HCEC 1CT (cell line): ENCODE measurements at regions not wholly inside any gene's neighbourhood (a gene's known extent, or its start where the extent isn't known, plus 50 kb on each side); places are given as distances from the start of the nearest gene placed in this dataset.

Experiments
- DNase-seq: peaks from one replicate; pipeline ENCODE4 v3.0.0-alpha.2; 2017

- no peak for DNase-seq
Observed at GRCh38 chr11:27604416-27604815, 95.8 kb downstream of the BDNF start.

- DNase-seq, result no peak
Observed at GRCh38 chr11:27603376-27603990, 96.8 kb downstream of the BDNF start.

GRCh38 chr11:27600656-27601055 lies 94.1 kb upstream of the LIN7C start:
- DNase-seq, result no peak

- no peak for DNase-seq
Observed at GRCh38 chr11:27599217-27599616, 92.6 kb upstream of the LIN7C start.

- DNase-seq, result no peak
Observed at GRCh38 chr11:27596802-27597201, 90.2 kb upstream of the LIN7C start.

- no peak for DNase-seq
Observed at GRCh38 chr11:27596388-27596787, 89.8 kb upstream of the LIN7C start.

DNA sequence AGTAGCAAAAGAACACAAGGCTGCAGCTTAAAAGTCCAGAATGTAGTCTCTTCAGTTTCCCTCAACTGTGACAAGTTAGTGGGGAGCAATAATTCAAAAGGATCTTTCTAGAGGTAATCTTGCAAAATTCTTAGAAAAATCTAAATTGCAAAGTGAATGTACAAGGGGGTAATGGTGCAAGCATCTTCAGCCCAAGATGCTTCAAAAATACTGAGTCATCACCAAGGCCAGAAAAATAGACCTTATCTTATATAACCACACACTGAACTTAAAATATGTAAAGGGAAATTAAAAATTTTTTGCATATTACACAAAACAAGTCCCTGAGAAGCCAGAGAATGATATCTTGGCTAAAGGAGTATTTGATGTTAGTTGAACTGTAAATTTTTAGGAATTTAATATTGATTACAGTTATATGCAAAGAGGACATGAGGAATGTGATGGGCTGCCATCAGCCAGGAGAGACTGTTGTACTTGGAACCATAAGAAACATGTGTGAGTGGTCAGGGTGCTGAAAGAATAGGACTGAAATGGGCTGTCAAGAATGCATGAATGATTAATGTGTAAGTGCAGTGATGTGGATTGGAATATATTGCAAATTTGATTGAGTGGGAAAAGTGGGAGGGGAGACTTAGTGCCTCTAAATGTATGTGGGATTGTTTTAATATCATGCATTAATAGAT lies 85.7 kb upstream of the LIN7C start:
- no peak for DNase-seq

DNA sequence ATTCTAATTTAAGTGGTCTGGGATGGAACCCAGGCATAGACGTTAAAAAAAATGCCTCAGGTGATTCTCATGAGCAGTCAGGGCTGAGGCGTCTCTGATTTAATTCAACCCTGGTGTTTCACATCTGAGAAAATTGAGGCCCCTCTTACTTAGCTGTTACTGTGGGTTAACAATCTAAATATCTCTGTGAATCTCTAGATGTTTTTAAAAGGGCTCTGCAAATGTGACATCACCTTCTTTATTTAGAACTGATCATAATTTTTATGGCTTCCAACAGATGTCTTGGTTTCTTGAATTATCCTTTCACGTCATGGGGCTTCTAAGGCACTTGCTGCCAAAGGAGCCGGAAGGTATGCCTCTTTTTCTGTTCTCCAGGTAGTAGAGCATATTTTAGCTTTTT lies 76.1 kb upstream of the LIN7C start:
- DNase-seq, result no peak

- no peak for DNase-seq
Observed at GRCh38 chr11:27574342-27574741, 67.8 kb upstream of the LIN7C start.

DNA sequence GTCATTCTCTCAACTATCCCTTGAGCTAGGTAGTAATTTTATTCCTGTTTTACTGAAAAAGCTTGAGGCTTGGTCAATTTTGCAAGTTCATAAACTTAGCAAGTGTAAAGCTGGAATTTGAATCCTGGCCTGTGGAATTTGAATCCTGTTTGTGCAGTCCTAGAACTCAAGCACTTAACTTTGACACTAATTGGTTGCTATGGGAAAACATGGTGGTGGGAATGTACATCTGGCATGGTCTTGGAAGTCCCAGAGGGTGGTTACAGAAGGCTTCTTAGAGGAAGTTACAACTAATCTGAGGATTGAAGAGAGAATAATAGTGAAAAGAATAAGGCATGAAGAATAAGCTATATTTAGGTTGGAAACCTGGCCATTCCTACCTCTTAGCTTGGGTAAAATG lies 66.5 kb upstream of the LIN7C start:
- no peak for DNase-seq

- DNase-seq, result no peak
Observed at GRCh38 chr11:27571154-27571810, 64.7 kb upstream of the LIN7C start.

- no peak for DNase-seq
Observed at GRCh38 chr11:27570542-27570941, 64.0 kb upstream of the LIN7C start.

- no peak for DNase-seq
Observed at GRCh38 chr11:27563641-27564040, 57.1 kb upstream of the LIN7C start.

- peak; percentile 54 for DNase-seq
Observed at GRCh38 chr11:27563201-27563600, 56.6 kb upstream of the LIN7C start.

GRCh38 chr11:27558401-27558800 lies 51.8 kb upstream of the LIN7C start:
- DNase-seq, result no peak

GRCh38 chr11:27557226-27557625 lies 50.7 kb upstream of the LIN7C start:
- no peak for DNase-seq
